Loucy (cell line): ENCODE measurements at regions not wholly inside any gene's neighbourhood (a gene's known extent, or its start where the extent isn't known, plus 50 kb on each side); places are given as distances from the start of the nearest gene placed in this dataset.

ENCODE experiments used
- H2AFZ ChIP-seq: fragments of 200-600 bp; sonication (generic); 2 replicates; pipeline ENCODE4 v1.6.0; 2016; ENCODE audit warnings: antibody characterized with exemption, mild to moderate bottlenecking, low read length, moderate library complexity
- H3F3A ChIP-seq: fragments of 200-600 bp; 2 replicates; pipeline ENCODE4 v1.6.0; 2016; ENCODE audit warnings: antibody characterized with exemption, low read depth, mild to moderate bottlenecking
- H3K27me3 ChIP-seq: fragments of 200-600 bp; sonication (generic); 2 replicates; pipeline ENCODE4 v1.6.1; 2014; ENCODE audit warnings: low read length, mild to moderate bottlenecking; ENCODE audit not compliant: insufficient read depth, poor library complexity, severe bottlenecking
- H3K36me3 ChIP-seq: fragments of 200-600 bp; sonication (generic); 2 replicates; pipeline ENCODE4 v1.6.1; 2016; ENCODE audit warnings: low read length; ENCODE audit not compliant: insufficient read depth
- H3K4me1 ChIP-seq: fragments of 200-600 bp; sonication (generic); 2 replicates; pipeline ENCODE4 v1.5.1; 2014; ENCODE audit warnings: low read length, mild to moderate bottlenecking; ENCODE audit not compliant: insufficient read depth, poor library complexity, severe bottlenecking
- H3K4me2 ChIP-seq: fragments of 200-600 bp; sonication (generic); 2 replicates; pipeline ENCODE4 v1.6.0; 2014; ENCODE audit warnings: antibody characterized with exemption, low read length, low read depth, mild to moderate bottlenecking; ENCODE audit not compliant: poor library complexity, severe bottlenecking
- H3K4me3 ChIP-seq: fragments of 200-600 bp; sonication (generic); 2 replicates; pipeline ENCODE4 v1.5.1; 2014; ENCODE audit warnings: low read length, mild to moderate bottlenecking, mixed read lengths; ENCODE audit not compliant: poor library complexity, severe bottlenecking
- H3K79me2 ChIP-seq: fragments of 200-600 bp; sonication (generic); 2 replicates; pipeline ENCODE4 v1.6.1; 2014; ENCODE audit warnings: low read length; ENCODE audit not compliant: insufficient read depth
- H3K9ac ChIP-seq: fragments of 200-600 bp; sonication (generic); 2 replicates; pipeline ENCODE4 v1.6.0; 2014; ENCODE audit warnings: mild to moderate bottlenecking, low read depth, low read length, moderate library complexity; ENCODE audit not compliant: poor library complexity, severe bottlenecking
- H3K9me2 ChIP-seq: fragments of 200-600 bp; sonication (generic); replicated peaks from 2 replicates; pipeline ENCODE4 v1.6.1; 2016; ENCODE audit warnings: low read depth, low read length, mixed read lengths
- H3K9me3 ChIP-seq: fragments of 200-600 bp; sonication (generic); 2 replicates; pipeline ENCODE4 v1.6.1; 2014; ENCODE audit warnings: mild to moderate bottlenecking, antibody characterized with exemption, low read length, low read depth; ENCODE audit not compliant: insufficient read depth
- H4K20me1 ChIP-seq: fragments of 200-600 bp; sonication (generic); 2 replicates; pipeline ENCODE4 v1.6.0; 2014; ENCODE audit warnings: antibody characterized with exemption, low read length, mild to moderate bottlenecking; ENCODE audit not compliant: insufficient read depth, poor library complexity, severe bottlenecking
- CTCF ChIP-seq: fragments of 200-600 bp; sonication (generic); conservative IDR thresholded peaks from 2 replicates; pipeline ENCODE4 v1.5.1; 2014; ENCODE audit warnings: mild to moderate bottlenecking, antibody characterized with exemption, low read length
- EZH2phosphoT487 ChIP-seq: fragments of 200-600 bp; IDR thresholded peaks from 2 replicates; pipeline ENCODE4 v1.6.1; 2018; ENCODE audit warnings: antibody characterized with exemption, mild to moderate bottlenecking, moderate library complexity, borderline replicate concordance

- no peaks in the 10 kb centered on the region for H3K9me3 ChIP-seq
- no peak overlapping the region for H3K4me2 ChIP-seq
- H3K36me3 ChIP-seq: no peaks in the 10 kb centered on the region
- no peaks in the 10 kb centered on the region for H3F3A ChIP-seq
- no peaks in the 10 kb centered on the region for H3K4me1 ChIP-seq
- no peaks in the 10 kb centered on the region for H3K79me2 ChIP-seq
- TF ChIP-seq CTCF (no peak), EZH2phosphoT487 (no peak)
- no peaks in the 10 kb centered on the region for H3K9me2 ChIP-seq
- H4K20me1 ChIP-seq: no peaks in the 10 kb centered on the region
- no peak overlapping the region for H2AFZ ChIP-seq
- peaks cover 4% of the 10 kb centered on the region for H3K27me3 ChIP-seq
- no peak overlapping the region for H3K4me3 ChIP-seq
- no peak overlapping the region for H3K9ac ChIP-seq
These were observed 79.4 kb upstream of the OTX2 start for GRCh38 chr14:56889705-56890104.

GRCh38 chr14:56888274-56888673 is 78.0 kb upstream of the OTX2 start:
- no peak overlapping the region for H3K4me3 ChIP-seq
- no peaks in the 10 kb centered on the region for H3K4me1 ChIP-seq
- H2AFZ ChIP-seq: no peak overlapping the region
- H3K9ac ChIP-seq: no peak overlapping the region
- H3F3A ChIP-seq: no peaks in the 10 kb centered on the region
- no peak overlapping the region for H3K4me2 ChIP-seq
- peaks cover 4% of the 10 kb centered on the region for H3K27me3 ChIP-seq
- no peaks in the 10 kb centered on the region for H3K36me3 ChIP-seq
- TF ChIP-seq CTCF (no peak), EZH2phosphoT487 (no peak)
- H4K20me1 ChIP-seq: no peaks in the 10 kb centered on the region
- no peaks in the 10 kb centered on the region for H3K9me2 ChIP-seq
- no peaks in the 10 kb centered on the region for H3K9me3 ChIP-seq
- H3K79me2 ChIP-seq: no peaks in the 10 kb centered on the region

- H3K4me3 ChIP-seq: no peak overlapping the region
- no peak overlapping the region for H3K9ac ChIP-seq
- no peaks in the 10 kb centered on the region for H3K4me1 ChIP-seq
- H2AFZ ChIP-seq: no peak overlapping the region
- no peaks in the 10 kb centered on the region for H3K9me3 ChIP-seq
- H3F3A ChIP-seq: no peaks in the 10 kb centered on the region
- H4K20me1 ChIP-seq: no peaks in the 10 kb centered on the region
- no peaks in the 10 kb centered on the region for H3K36me3 ChIP-seq
- no peaks in the 10 kb centered on the region for H3K79me2 ChIP-seq
- H3K4me2 ChIP-seq: no peak overlapping the region
- no peaks in the 10 kb centered on the region for H3K9me2 ChIP-seq
- TF ChIP-seq EZH2phosphoT487: no peak
- no peak for TF ChIP-seq CTCF
- peaks cover 4% of the 10 kb centered on the region for H3K27me3 ChIP-seq
These were observed 76.9 kb upstream of the OTX2 start for GRCh38 chr14:56887216-56887615.
